GM12875 (cell line): ENCODE measurements at regions not wholly inside any gene's neighbourhood (a gene's known extent, or its start where the extent isn't known, plus 50 kb on each side); places are given as distances from the start of the nearest gene placed in this dataset.
"Not testable (repeated sequence)": the region's sequence is repeated elsewhere in the genome, so short reads cannot be mapped to it uniquely, and the experiment has no call there.

Source experiments
- H3K4me3 ChIP-seq: one replicate; pipeline ENCODE4 v1.5.1; 2011; ENCODE audit warnings: low read depth, low read length, control low read depth
- TF ChIP-seq, protein P1 (sequence below): IDR thresholded peaks from 2 replicates; pipeline ENCODE4 v1.5.1; 2011; ENCODE audit warnings: low read depth, mild to moderate bottlenecking, control low read depth, inconsistent platforms, low read length, moderate library complexity, borderline replicate concordance; ENCODE audit not compliant: insufficient read depth

DNA sequence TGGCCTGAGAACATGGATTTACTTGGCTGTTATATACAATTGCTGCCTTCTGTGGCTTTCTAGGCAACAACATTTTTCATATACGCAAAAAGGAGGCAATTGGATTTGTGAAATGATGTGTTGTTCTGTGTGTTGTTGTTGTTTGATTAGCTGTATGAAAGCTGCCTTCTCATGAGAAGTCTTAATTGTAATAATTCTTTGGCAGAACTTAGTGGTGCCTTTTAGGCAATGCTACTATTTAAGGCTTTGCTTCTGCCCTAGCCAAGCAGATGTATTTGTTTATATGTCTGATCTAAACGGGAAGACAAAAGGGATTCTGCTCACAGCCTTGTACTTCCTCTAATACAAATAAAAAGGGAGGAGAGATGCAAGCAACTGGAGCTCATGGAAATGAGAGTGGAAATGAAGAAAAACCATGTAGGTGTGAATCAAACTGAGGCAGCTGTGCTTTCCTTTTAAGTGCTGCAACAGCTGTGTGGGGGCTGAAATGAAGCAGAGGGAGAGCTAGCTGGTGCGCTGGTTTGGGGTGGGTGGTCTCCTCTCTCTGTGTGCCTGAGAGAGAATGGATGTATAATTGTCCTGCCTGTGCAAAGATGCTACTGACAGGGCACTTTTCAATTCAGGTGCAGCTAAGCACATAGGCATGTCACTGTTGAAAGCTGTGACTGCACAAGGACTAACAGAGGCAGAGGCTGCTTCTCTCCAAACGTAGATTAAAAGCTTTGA, 386.9 kb upstream of the MAN1A1 start:
- H3K4me3 ChIP-seq: no peak overlapping the region
- TF ChIP-seq, protein P1, sequence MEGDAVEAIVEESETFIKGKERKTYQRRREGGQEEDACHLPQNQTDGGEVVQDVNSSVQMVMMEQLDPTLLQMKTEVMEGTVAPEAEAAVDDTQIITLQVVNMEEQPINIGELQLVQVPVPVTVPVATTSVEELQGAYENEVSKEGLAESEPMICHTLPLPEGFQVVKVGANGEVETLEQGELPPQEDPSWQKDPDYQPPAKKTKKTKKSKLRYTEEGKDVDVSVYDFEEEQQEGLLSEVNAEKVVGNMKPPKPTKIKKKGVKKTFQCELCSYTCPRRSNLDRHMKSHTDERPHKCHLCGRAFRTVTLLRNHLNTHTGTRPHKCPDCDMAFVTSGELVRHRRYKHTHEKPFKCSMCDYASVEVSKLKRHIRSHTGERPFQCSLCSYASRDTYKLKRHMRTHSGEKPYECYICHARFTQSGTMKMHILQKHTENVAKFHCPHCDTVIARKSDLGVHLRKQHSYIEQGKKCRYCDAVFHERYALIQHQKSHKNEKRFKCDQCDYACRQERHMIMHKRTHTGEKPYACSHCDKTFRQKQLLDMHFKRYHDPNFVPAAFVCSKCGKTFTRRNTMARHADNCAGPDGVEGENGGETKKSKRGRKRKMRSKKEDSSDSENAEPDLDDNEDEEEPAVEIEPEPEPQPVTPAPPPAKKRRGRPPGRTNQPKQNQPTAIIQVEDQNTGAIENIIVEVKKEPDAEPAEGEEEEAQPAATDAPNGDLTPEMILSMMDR: no peak

GRCh38 chr6:119735530-119735929, 386.0 kb upstream of the MAN1A1 start:
- no peak overlapping the region for H3K4me3 ChIP-seq
- TF ChIP-seq, protein P1: no peak

GRCh38 chr6:119734227-119734626, 384.7 kb upstream of the MAN1A1 start:
- H3K4me3 ChIP-seq: no peak overlapping the region
- TF ChIP-seq, protein P1: no peak

GRCh38 chr6:119728935-119729334, 379.4 kb upstream of the MAN1A1 start:
- no peak overlapping the region for H3K4me3 ChIP-seq
- TF ChIP-seq, protein P1: no peak

DNA sequence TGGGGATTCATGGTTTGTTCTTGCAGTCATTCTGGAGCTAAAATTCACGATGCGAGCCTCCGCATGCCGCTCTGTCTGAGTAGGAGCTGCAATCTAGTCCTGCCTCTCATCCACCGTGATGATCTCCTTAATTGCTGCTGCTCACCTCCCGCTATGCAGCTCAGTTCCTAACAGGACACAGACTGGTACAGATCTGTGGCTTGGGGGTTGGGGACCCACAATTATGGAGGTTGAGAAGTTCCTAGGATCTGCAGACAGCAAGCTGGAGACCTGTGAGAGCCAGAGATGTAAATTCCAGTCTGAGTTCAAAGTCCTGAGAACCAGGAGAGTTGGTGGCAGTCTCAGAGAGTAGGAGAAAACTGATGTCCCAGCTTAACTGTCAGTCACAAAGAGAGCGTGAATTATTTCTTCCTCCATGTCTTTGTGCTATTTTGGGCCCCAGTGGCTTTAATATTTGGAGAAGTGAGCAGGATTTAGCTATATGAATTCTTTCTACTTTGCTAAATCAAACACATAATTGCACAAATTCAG, 378.7 kb upstream of the MAN1A1 start:
- TF ChIP-seq, protein P1: no peak
- H3K4me3 ChIP-seq: no peak overlapping the region

DNA sequence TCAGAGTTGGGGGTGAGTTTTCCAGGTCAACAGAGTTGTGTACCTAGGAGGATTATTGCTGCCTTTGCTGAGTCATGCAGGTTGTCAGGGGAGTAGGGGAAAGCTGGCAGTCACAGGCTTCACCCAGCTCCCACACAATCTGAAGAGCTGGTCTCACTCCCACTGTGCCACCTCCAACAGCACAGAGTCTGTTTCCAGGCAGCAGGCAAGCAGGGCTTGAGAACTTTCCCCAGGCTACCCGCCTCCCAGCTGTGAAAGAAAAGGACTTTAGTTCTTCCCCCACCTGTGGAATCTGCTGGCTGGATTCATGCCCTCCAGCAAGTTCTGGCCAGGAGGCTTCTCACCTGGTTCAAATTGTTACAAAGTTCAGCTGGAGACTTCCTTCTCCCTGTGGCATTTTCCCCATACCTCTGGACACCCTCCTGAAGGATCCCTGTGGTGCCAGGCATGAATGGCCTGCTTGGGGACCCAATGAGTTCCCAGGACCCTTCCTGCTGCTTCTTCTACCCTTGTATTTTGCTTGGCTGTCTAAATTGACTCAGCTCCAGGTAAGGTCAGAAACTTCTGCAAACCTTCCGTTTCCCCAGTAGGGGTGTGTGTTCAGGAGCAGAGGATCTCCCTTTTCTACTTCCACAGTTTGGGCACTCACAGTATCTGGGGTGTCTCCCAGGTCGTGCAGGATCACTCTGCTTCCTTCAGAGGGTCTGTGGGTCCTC, 378.1 kb upstream of the MAN1A1 start:
- H3K4me3 ChIP-seq: no peak overlapping the region
- TF ChIP-seq, protein P1: no peak

DNA sequence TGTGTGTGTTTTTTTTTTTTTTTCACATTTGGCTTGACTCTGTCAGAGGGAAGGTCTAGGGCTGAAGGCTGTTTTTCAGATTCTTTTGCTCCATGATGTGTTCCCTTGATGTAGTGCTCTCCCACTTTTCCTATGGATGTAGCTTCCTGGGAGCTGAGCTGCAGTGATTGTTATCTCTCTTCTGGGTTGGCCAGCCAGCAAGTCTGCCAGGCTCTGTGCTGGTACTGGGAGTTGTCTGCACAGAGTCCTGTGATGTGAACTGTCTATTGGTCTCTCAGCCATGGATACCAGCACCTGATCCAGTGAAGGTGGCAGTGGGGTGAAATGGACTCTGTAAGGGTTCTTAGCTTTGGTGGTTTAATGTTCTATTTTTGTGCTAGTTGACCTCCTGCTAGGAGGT, 377.4 kb upstream of the MAN1A1 start:
- not testable (repeated sequence) for H3K4me3 ChIP-seq
